Fibroblast of lung (primary cell): ENCODE measurements at regions not wholly inside any gene's neighbourhood (a gene's known extent, or its start where the extent isn't known, plus 50 kb on each side); places are given as distances from the start of the nearest gene placed in this dataset.

Experiments
- DNase-seq, 2 donors: peaks; one replicate each; pipeline versions ENCODE4 v3.0.0 to v3.0.0-alpha.2; 2010; ENCODE audit warnings: low read depth in 2 of 2
- H2AFZ ChIP-seq: 2 replicates; pipeline ENCODE4 v1.5.1; 2012; ENCODE audit warnings: low read length, control low read depth, inconsistent platforms
- H3K27ac ChIP-seq: 2 replicates; pipeline ENCODE4 v1.5.1; 2011; ENCODE audit warnings: low read length, control low read depth; ENCODE audit not compliant: insufficient read depth
- H3K27me3 ChIP-seq: 2 replicates; pipeline ENCODE4 v1.5.1; 2011; ENCODE audit warnings: mild to moderate bottlenecking, low read length; ENCODE audit not compliant: control insufficient read depth, insufficient read depth
- H3K36me3 ChIP-seq: 2 replicates; pipeline ENCODE4 v1.5.1; 2011; ENCODE audit warnings: low read length; ENCODE audit not compliant: control insufficient read depth, insufficient read depth
- H3K4me1 ChIP-seq: 2 replicates; pipeline ENCODE4 v1.5.1; 2011; ENCODE audit warnings: low read length; ENCODE audit not compliant: control insufficient read depth, insufficient read depth; ENCODE audit errors: extremely low read depth
- H3K4me2 ChIP-seq: 2 replicates; pipeline ENCODE4 v1.5.1; 2011; ENCODE audit warnings: low read length, control low read depth; ENCODE audit not compliant: insufficient read depth; ENCODE audit errors: extremely low read depth
- H3K4me3 ChIP-seq, 4 experiments: fragments of 200-600 bp in 1 of 4; sonication (generic) in 1 of 4; replicated peaks in 1 of 4; 2 replicates each; pipeline ENCODE4 v1.5.1; 2011 to 2016; ENCODE audit warnings: low read length in 4 of 4, low read depth in 3 of 4, mild to moderate bottlenecking in 3 of 4, control low read depth in 2 of 4, inconsistent platforms in 1 of 4, mixed read lengths in 1 of 4; ENCODE audit not compliant: insufficient read depth in 1 of 4; ENCODE audit errors: control extremely low read depth in 1 of 4
- H3K79me2 ChIP-seq: 2 replicates; pipeline ENCODE4 v1.5.1; 2012; ENCODE audit warnings: mild to moderate bottlenecking, low read length, inconsistent platforms; ENCODE audit not compliant: control insufficient read depth, insufficient read depth
- H3K9ac ChIP-seq: 2 replicates; pipeline ENCODE4 v1.5.1; 2011; ENCODE audit warnings: mild to moderate bottlenecking, low read length, control low read depth; ENCODE audit not compliant: insufficient read depth
- H3K9me3 ChIP-seq: 2 replicates; pipeline ENCODE4 v1.5.1; 2012; ENCODE audit warnings: low read depth, low read length; ENCODE audit not compliant: control insufficient read depth, insufficient read depth
- H4K20me1 ChIP-seq: 2 replicates; pipeline ENCODE4 v1.5.1; 2011; ENCODE audit warnings: low read length; ENCODE audit not compliant: control insufficient read depth, insufficient read depth; ENCODE audit errors: extremely low read depth
- CTCF ChIP-seq, 2 donors: IDR thresholded peaks in 1 of 2; conservative IDR thresholded peaks in 1 of 2; 1 replicate in 1 of 2; 2 replicates in 1 of 2; pipeline ENCODE4 v1.5.1; 2011 to 2012; ENCODE audit warnings: low read length in 2 of 2, control low read depth in 1 of 2, inconsistent platforms in 1 of 2, low read depth in 1 of 2, mild to moderate bottlenecking in 1 of 2
- EZH2 ChIP-seq: IDR thresholded peaks from 2 replicates; pipeline ENCODE4 v1.5.1; 2012; ENCODE audit warnings: low read length, control low read depth, mild to moderate bottlenecking; ENCODE audit errors: missing control alignments

DNA sequence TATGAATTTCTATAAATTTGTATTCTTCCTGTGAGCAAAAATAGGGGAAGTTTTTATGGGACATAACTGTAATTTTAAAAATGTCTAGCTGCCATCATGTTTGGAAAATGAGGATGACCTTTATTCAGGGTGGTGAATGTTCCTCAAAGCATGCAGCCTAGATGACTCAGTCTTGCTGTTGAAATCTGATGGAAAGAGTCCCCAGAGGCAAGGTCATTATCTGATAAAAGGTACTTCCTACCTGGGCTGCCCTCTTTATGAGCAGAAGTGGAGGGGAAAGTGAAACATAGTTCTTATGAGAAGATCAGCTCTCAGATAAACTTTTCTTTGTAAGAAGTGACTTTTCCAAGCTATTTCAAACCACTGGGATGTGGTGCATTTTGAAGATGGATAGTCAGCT lies 1144.7 kb upstream of the PIK3C3 start:
- Histone ChIP-seq H3K9ac (no peak overlapping the region), H3K27ac (no peak overlapping the region), H3K4me1 (no peaks in the 10 kb centered on the region), H3K27me3 (no peaks in the 10 kb centered on the region), H3K79me2 (no peaks in the 10 kb centered on the region), H3K9me3 (no peaks in the 10 kb centered on the region), H3K36me3 (no peaks in the 10 kb centered on the region), H3K4me2 (no peak overlapping the region), H4K20me1 (no peaks in the 10 kb centered on the region), H3K4me3 (no peak overlapping the region), H2AFZ (no peak overlapping the region)
- peak; percentile 19 to 64 for DNase-seq
- no peak for TF ChIP-seq EZH2
- TF ChIP-seq CTCF (conservative IDR thresholded peaks at IDR 0.05 in 1 of 2, IDR thresholded peaks at IDR 0.05 in 1 of 2; ENCODE audit: low read depth in 1 of 2, low read length in 2 of 2), result no peak

GRCh38 chr18:40789286-40789685 lies 1165.7 kb upstream of the PIK3C3 start:
- DNase-seq, result peak in 1 of 2 donors; percentile 22
- no peak for TF ChIP-seq CTCF (conservative IDR thresholded peaks at IDR 0.05 in 1 of 2, IDR thresholded peaks at IDR 0.05 in 1 of 2; ENCODE audit: low read depth in 1 of 2, low read length in 2 of 2)
- TF ChIP-seq EZH2, result no peak

DNA sequence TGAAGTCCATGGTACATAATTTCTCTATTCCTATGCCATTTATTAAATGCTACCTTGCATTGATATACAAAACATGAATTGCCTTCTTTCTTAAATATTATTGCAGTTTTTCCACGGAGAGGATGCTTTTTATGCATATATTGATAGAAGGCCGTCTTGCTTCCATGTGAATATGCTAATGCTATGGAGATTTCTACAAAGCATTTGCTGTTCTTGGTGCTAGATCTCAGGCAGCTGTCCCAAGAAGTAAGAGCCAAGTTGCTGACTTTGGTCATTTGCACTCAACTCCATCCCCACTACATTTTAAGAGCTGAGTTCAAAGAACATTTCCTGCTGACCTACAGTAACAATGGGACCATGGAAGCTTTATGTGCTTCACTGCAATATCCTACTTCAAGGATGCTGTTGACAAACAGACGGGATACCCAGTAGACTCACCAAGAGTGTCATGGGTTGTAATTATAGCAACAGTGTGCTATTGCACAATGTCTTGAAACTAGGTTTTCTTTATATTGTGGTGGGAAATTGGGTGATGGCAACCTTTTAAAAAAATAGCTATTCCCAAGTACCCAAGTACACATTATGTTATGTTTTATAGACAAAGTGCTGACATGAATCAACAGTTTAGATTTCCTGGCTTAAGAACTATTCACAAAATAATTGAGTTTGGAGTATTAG lies 1172.4 kb upstream of the PIK3C3 start:
- Histone ChIP-seq H3K4me3 (no peak overlapping the region), H3K4me2 (no peak overlapping the region), H3K36me3 (no peaks in the 10 kb centered on the region), H2AFZ (no peak overlapping the region), H4K20me1 (no peaks in the 10 kb centered on the region), H3K27ac (no peak overlapping the region), H3K9me3 (no peaks in the 10 kb centered on the region), H3K4me1 (no peaks in the 10 kb centered on the region), H3K9ac (no peak overlapping the region), H3K79me2 (no peaks in the 10 kb centered on the region), H3K27me3 (no peaks in the 10 kb centered on the region)
- TF ChIP-seq EZH2 (no peak), CTCF (conservative IDR thresholded peaks at IDR 0.05 in 1 of 2, IDR thresholded peaks at IDR 0.05 in 1 of 2; ENCODE audit: low read depth in 1 of 2, low read length in 2 of 2) (no peak)
- peak in 1 of 2 donors; percentile 0 for DNase-seq

More at GRCh38 chr18:40789286-40789685, 1165.7 kb upstream of the PIK3C3 start:
- no peaks in the 10 kb centered on the region for H3K4me1 ChIP-seq
- H4K20me1 ChIP-seq, result no peaks in the 10 kb centered on the region
- no peaks in the 10 kb centered on the region for H3K27me3 ChIP-seq
- no peak overlapping the region for H3K4me2 ChIP-seq
- no peaks in the 10 kb centered on the region for H3K79me2 ChIP-seq
- no peak overlapping the region for H3K9ac ChIP-seq
- no peaks in the 10 kb centered on the region for H3K9me3 ChIP-seq
- H3K36me3 ChIP-seq, result no peaks in the 10 kb centered on the region
- no peak overlapping the region for H3K27ac ChIP-seq
- no peak overlapping the region for H3K4me3 ChIP-seq
- H2AFZ ChIP-seq, result no peak overlapping the region
